A549 (cell line): ENCODE measurements at regions not wholly inside any gene's neighbourhood (a gene's known extent, or its start where the extent isn't known, plus 50 kb on each side); places are given as distances from the start of the nearest gene placed in this dataset.

Experiments used
- ATAC-seq, 2 experiments: fragments of 200-7000 bp in 1 of 2; fragments of >200 bp in 1 of 2; cut with Nextera tagmentation in 1 of 2; cut with Tn5 transposase in 1 of 2; 3 replicates each; pipeline versions ENCODE4 v1.8.0 to v1.9.1; 2018 to 2020; ENCODE audit warnings: mild to moderate bottlenecking in 1 of 2, moderate library complexity in 1 of 2
- CTCF ChIA-PET: fragments of 300-600 bp; sonication (Branson Sonifier 250); formaldehyde crosslinking; extraction: SDS; loops from one replicate; lab custom pipeline; 2021; ENCODE audit warnings: antibody characterized with exemption, inconsistent platforms; lab: Yijun Ruan, JAX
- POLR2A ChIA-PET: fragments of 350-600 bp; formaldehyde crosslinking; extraction: SDS; loops from one replicate; lab custom pipeline; 2021; ENCODE audit warnings: antibody characterized with exemption, inconsistent platforms; lab: Yijun Ruan, JAX
- DNase-seq, 2 experiments: peaks; one replicate each; pipeline versions ENCODE4 v3.0.0 to v3.0.0-alpha.2; 2011 to 2016; ENCODE audit warnings: low read depth in 1 of 2, low spot score in 1 of 2
- FAIRE-seq: peaks from 2 replicates; lab custom pipeline; 2011; peaks lifted over from hg19 to GRCh38; lab: Jason Lieb, UNC
- H3K27ac ChIP-seq, 2 experiments: fragments of >200 bp; sonication (Bioruptor Twin); formaldehyde crosslinking; 3 replicates each; pipeline ENCODE4 v1.5.1; 2016 to 2017
- H3K4me1 ChIP-seq: fragments of >200 bp; sonication (Bioruptor Twin); formaldehyde crosslinking; 3 replicates; pipeline ENCODE4 v1.6.1; 2016
- H3K4me2 ChIP-seq: fragments of >200 bp; sonication (Bioruptor Twin); formaldehyde crosslinking; 3 replicates; pipeline ENCODE4 v1.6.1; 2016
- H3K4me3 ChIP-seq: fragments of >200 bp; sonication (Bioruptor Twin); formaldehyde crosslinking; 3 replicates; pipeline ENCODE4 v1.5.1; 2016
- H3K9me3 ChIP-seq: fragments of >200 bp; sonication (Bioruptor Twin); formaldehyde crosslinking; 3 replicates; pipeline ENCODE4 v1.6.1; 2016
- BHLHE40 ChIP-seq: IDR thresholded peaks from 2 replicates; pipeline ENCODE4 v1.6.1; 2012; ENCODE audit warnings: low read depth, low read length, inconsistent platforms
- CEBPB ChIP-seq, 2 experiments: fragments of >200 bp in 1 of 2; sonication (Bioruptor Twin) in 1 of 2; formaldehyde crosslinking in 1 of 2; IDR thresholded peaks; 2 replicates each; pipeline ENCODE4 v1.6.1; 2012 to 2016
- CHD4 ChIP-seq: fragments of 200-600 bp; sonication (generic); IDR thresholded peaks from 2 replicates; pipeline ENCODE4 v1.6.1; 2016; ENCODE audit warnings: antibody characterized with exemption, mild to moderate bottlenecking, borderline replicate concordance
- EP300 ChIP-seq, 2 experiments: fragments of >200 bp; sonication (Bioruptor Twin); formaldehyde crosslinking; IDR thresholded peaks; 2 replicates in 1 of 2; 3 replicates in 1 of 2; pipeline ENCODE4 v1.6.1; 2016 to 2017
- ESRRA ChIP-seq: fragments of 150-350 bp; IDR thresholded peaks from 2 replicates; pipeline ENCODE4 v1.6.1; 2014; ENCODE audit warnings: mild to moderate bottlenecking, low read length, borderline replicate concordance
- FOSB ChIP-seq: fragments of 250-450 bp; sonication (Bioruptor Pico); IDR thresholded peaks from 2 replicates; pipeline ENCODE4 v1.5.0; 2020; ENCODE audit warnings: mild to moderate bottlenecking, moderate library complexity
- FOSL2 ChIP-seq, 2 experiments: fragments of 450-650 bp in 1 of 2; fragments of >200 bp in 1 of 2; sonication (Bioruptor Twin) in 1 of 2; formaldehyde crosslinking; IDR thresholded peaks; 2 replicates each; pipeline versions ENCODE4 v1.5.0 to v1.6.1; 2016 to 2020; ENCODE audit warnings: mild to moderate bottlenecking in 1 of 2, moderate library complexity in 1 of 2
- HDAC2 ChIP-seq: fragments of 200-600 bp; sonication (generic); IDR thresholded peaks from 2 replicates; pipeline ENCODE4 v1.6.1; 2016
- HOXA7 ChIP-seq: fragments of 250-450 bp; sonication (Bioruptor Pico); IDR thresholded peaks from 2 replicates; pipeline ENCODE4 v1.5.0; 2020; ENCODE audit warnings: mild to moderate bottlenecking, moderate library complexity
- HOXB13 ChIP-seq: fragments of 250-450 bp; sonication (Bioruptor Pico); IDR thresholded peaks from 2 replicates; pipeline ENCODE4 v1.5.0; 2020; ENCODE audit warnings: low read depth, mild to moderate bottlenecking, moderate library complexity
- HOXB5 ChIP-seq: fragments of 250-450 bp; sonication (Bioruptor Pico); IDR thresholded peaks from 2 replicates; pipeline ENCODE4 v1.5.0; 2020; ENCODE audit warnings: mild to moderate bottlenecking, moderate library complexity
- JUN ChIP-seq, 2 experiments: fragments of >200 bp; sonication (Bioruptor Twin); formaldehyde crosslinking; IDR thresholded peaks; 2 replicates in 1 of 2; 3 replicates in 1 of 2; pipeline ENCODE4 v1.6.1; 2016 to 2017
- KDM1A ChIP-seq: fragments of 200-600 bp; sonication (generic); IDR thresholded peaks from 2 replicates; pipeline ENCODE4 v1.6.1; 2016; ENCODE audit warnings: low read depth, mild to moderate bottlenecking
- NPAS2 ChIP-seq: fragments of 250-450 bp; sonication (Bioruptor Pico); IDR thresholded peaks from 2 replicates; pipeline ENCODE4 v1.8.0; 2022; ENCODE audit warnings: mild to moderate bottlenecking, moderate library complexity, borderline replicate concordance
- NR3C1 ChIP-seq: fragments of >200 bp; sonication (Bioruptor Twin); formaldehyde crosslinking; IDR thresholded peaks from 3 replicates; pipeline ENCODE4 v1.6.1; 2017
- RARB ChIP-seq: fragments of 250-450 bp; sonication (Bioruptor Pico); IDR thresholded peaks from 2 replicates; pipeline ENCODE4 v1.8.0; 2021; ENCODE audit warnings: mild to moderate bottlenecking, moderate library complexity
- RNF2 ChIP-seq: fragments of 200-600 bp; sonication (generic); IDR thresholded peaks from 2 replicates; pipeline ENCODE4 v1.6.1; 2016; ENCODE audit warnings: low read depth, mild to moderate bottlenecking, antibody characterized with exemption, moderate library complexity, borderline replicate concordance
- SREBF2 ChIP-seq: fragments of 450-650 bp; IDR thresholded peaks from 2 replicates; pipeline ENCODE4 v1.6.1; 2014; ENCODE audit warnings: mild to moderate bottlenecking, moderate library complexity
- TFCP2L1 ChIP-seq: fragments of 250-450 bp; sonication (Bioruptor Pico); IDR thresholded peaks from 2 replicates; pipeline ENCODE4 v1.5.0; 2021; ENCODE audit warnings: mild to moderate bottlenecking
- TP53 ChIP-seq: fragments of 250-450 bp; sonication (Bioruptor Pico); IDR thresholded peaks from 2 replicates; pipeline ENCODE4 v1.5.0; 2021; ENCODE audit warnings: mild to moderate bottlenecking, moderate library complexity
- ZFP36 ChIP-seq: fragments of 450-650 bp; IDR thresholded peaks from 2 replicates; pipeline ENCODE4 v1.6.1; 2014; ENCODE audit warnings: borderline replicate concordance; ENCODE audit not compliant: partially characterized antibody
- ZNF302 ChIP-seq: fragments of 250-450 bp; sonication (Bioruptor Pico); IDR thresholded peaks from 2 replicates; pipeline ENCODE4 v1.9.0; 2021; ENCODE audit warnings: inconsistent platforms, mild to moderate bottlenecking, moderate library complexity
- WGBS: methylation state at CpG from one replicate; pipeline ENCODE4 v1.1.6; 2017; ENCODE audit errors: missing lambda C conversion rate; 5-methylcytosine and 5-hydroxymethylcytosine counted together
- TF ChIP-seq, protein P1 (sequence below): fragments of >200 bp; sonication (Bioruptor Twin); formaldehyde crosslinking; IDR thresholded peaks from 3 replicates; pipeline ENCODE4 v1.6.1; 2016

DNA sequence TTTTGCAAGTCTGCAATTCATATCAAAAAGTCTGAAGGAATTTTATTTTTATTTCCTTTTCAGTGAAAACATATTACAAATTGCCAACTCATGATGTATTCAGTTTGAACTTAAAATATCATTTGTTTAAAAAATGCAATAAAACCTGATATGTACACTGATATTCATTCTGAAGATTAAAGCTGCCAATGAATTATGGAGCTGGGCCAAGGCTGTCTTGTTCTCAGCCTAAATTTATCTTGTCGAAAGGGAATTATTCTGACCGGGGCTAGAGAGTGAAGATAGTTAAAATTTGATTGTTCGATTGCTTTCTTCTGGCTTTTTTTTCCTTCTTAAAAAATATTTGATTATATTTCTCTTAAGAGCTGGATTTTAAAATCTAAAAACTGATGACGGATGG, 54.0 kb upstream of the RBFOX1 start:
- ATAC-seq = no peak
- CTCF ChIA-PET = interaction anchor here (0.7 kb wide), 2 partner anchors 106 to 161 kb away, joined by 3 read pairs; no protein-coding TSS in a partner anchor
- no peak overlapping the region for H3K4me3 ChIP-seq
- TF ChIP-seq HOXB13 (CRISPR knock-in tag) = no peak
- no peak for TF ChIP-seq JUN (IDR thresholded peaks at IDR 0.05)
- no peak for TF ChIP-seq RARB (CRISPR knock-in tag)
- TF ChIP-seq, protein P1, sequence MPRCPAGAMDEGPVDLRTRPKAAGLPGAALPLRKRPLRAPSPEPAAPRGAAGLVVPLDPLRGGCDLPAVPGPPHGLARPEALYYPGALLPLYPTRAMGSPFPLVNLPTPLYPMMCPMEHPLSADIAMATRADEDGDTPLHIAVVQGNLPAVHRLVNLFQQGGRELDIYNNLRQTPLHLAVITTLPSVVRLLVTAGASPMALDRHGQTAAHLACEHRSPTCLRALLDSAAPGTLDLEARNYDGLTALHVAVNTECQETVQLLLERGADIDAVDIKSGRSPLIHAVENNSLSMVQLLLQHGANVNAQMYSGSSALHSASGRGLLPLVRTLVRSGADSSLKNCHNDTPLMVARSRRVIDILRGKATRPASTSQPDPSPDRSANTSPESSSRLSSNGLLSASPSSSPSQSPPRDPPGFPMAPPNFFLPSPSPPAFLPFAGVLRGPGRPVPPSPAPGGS = no peak
- no peak for TF ChIP-seq HOXB5 (CRISPR knock-in tag)
- TF ChIP-seq KDM1A = no peak
- TF ChIP-seq EP300 (IDR thresholded peaks at IDR 0.05) = no peak
- TF ChIP-seq, all 56 proteins: peak for 0
- 24% methylated on average over 4 of the region's 4 CpGs for WGBS
- H3K9me3 ChIP-seq = no peaks in the 10 kb centered on the region
- POLR2A ChIA-PET = no interaction called here
- no peak for DNase-seq
- FAIRE-seq = no peak
- no peak overlapping the region for H3K27ac ChIP-seq
- no peaks in the 10 kb centered on the region for H3K4me1 ChIP-seq
- H3K4me2 ChIP-seq = no peak overlapping the region

DNA sequence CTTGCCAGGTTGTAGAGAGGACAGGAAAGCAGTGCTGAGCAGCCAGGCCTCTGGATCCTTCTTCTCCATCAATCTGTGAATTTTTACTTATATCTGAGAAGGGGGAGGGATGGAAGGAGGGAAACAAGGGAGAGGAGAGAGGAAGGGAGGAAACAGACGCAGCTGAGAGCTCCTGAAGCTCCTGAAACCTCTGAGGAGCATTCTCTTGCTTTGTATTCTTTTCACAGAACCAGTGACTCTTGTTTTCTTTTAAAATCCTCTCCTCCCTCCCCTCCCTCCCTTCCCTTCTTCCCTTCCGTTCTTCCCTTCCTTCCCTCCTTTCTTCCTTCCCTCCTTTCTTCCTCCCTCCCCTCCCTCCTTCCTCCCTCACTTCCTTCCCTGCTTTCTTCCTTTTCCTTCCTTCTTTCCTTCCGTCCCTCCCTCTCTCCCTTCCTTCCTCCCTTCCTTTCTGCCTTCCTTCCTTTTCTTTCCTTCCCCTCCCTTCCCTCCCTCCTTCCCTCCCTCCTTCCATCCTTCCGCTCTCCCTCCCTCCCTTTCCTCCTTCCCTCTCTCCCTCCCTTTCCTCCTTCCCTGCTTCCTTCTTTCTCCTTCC, 60.0 kb upstream of the RBFOX1 start:
- Histone ChIP-seq H3K27ac (no peak overlapping the region), H3K4me1 (no peaks in the 10 kb centered on the region)
- TF ChIP-seq NR3C1 = no peak
- TF ChIP-seq CHD4 = no peak
- TF ChIP-seq, all 56 proteins: peak for 0
- Histone ChIP-seq H3K4me2 (no peak overlapping the region), H3K9me3 (no peaks in the 10 kb centered on the region), H3K4me3 (no peak overlapping the region)
- DNase-seq = no peak
- no peak for FAIRE-seq
- 0% methylated on average over 2 of the region's 4 CpGs for WGBS
- no peak for ATAC-seq
- POLR2A ChIA-PET = no interaction called here
- CTCF ChIA-PET = no interaction called here

DNA sequence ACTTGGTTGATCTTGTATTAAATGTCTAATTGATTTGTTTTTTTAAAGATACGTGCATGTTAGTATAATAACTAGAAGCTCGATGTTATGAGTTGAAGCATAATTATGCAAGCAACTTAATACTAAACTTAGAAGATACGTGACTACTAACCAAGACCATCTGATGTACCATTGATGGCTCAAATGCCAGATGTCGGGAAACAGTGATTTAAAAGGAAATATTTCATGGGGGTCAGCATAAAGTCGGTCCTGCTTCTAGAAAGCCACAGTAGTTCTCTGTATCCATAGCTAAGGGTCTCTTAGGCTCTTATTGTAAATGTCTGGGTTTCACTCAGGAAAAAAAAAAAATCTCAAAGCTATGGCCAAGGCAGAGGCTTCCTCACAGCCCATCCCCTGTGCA, 61.2 kb upstream of the RBFOX1 start:
- FAIRE-seq (no peak), DNase-seq (no peak), ATAC-seq (no peak)
- TF ChIP-seq BHLHE40 (no peak), TFCP2L1 (no peak), NPAS2 (CRISPR knock-in tag) (no peak), TP53 (CRISPR knock-in tag) (no peak), RARB (CRISPR knock-in tag) (no peak), ESRRA (no peak), HDAC2 (no peak), SREBF2 (no peak), HOXA7 (CRISPR knock-in tag) (no peak), RNF2 (no peak), ZNF302 (CRISPR knock-in tag) (no peak), FOSB (CRISPR knock-in tag) (no peak), CEBPB (IDR thresholded peaks at IDR 0.05) (no peak), FOSL2 (IDR thresholded peaks at IDR 0.05) (no peak), FOSL2 (CRISPR knock-in tag; IDR thresholded peaks at IDR 0.05) (no peak), EP300 (IDR thresholded peaks at IDR 0.05) (no peak), ZFP36 (no peak)
- TF ChIP-seq, protein P1 = no peak
- H3K4me3 ChIP-seq = no peak overlapping the region
- ChIA-PET CTCF (interaction anchor here (0.7 kb wide), 1 partner anchor 25 kb away, joined by 3 read pairs; no protein-coding TSS in a partner anchor), POLR2A (no interaction called here)
- no peaks in the 10 kb centered on the region for H3K9me3 ChIP-seq
- WGBS = under 1% methylated on average over 5 of the region's 5 CpGs
- no peaks in the 10 kb centered on the region for H3K4me1 ChIP-seq
- no peak overlapping the region for H3K4me2 ChIP-seq
- H3K27ac ChIP-seq = no peak overlapping the region
